IMR-90 (cell line): ENCODE measurements at regions not wholly inside any gene's neighbourhood (a gene's known extent, or its start where the extent isn't known, plus 50 kb on each side); places are given as distances from the start of the nearest gene placed in this dataset.

Experiments used
- ATAC-seq: fragments of 200-7000 bp; cut with Tn5 transposase; 2 replicates; pipeline ENCODE4 v1.9.1; 2020; ENCODE audit warnings: low read depth, mild to moderate bottlenecking, moderate library complexity
- BruUV-seq: library from RNA; stranded (reverse); fragments of 400-500 nt; replicated peaks from 2 replicates; lab custom pipeline; 2021; lab: Mats Ljungman, UMichigan
- CTCF ChIA-PET: fragments of 300-600 bp; formaldehyde crosslinking; extraction: SDS; loops from one replicate; lab custom pipeline; 2021; ENCODE audit warnings: antibody characterized with exemption; lab: Yijun Ruan, JAX
- POLR2A ChIA-PET: fragments of 300-600 bp; sonication (Branson Sonifier 250); formaldehyde crosslinking; loops from one replicate; lab custom pipeline; 2022; ENCODE audit warnings: antibody characterized with exemption; ENCODE audit not compliant: unreplicated experiment; lab: Charles Lee
- DNase-seq: peaks from one replicate; pipeline ENCODE4 v3.0.0; 2013
- H2AFZ ChIP-seq: replicated peaks from 2 replicates; pipeline ENCODE3; 2013; ENCODE audit warnings: low read length, mild to moderate bottlenecking; ENCODE audit not compliant: poor library complexity
- H2AK5ac ChIP-seq: 2 replicates; pipeline ENCODE4 v1.6.1; 2013; ENCODE audit warnings: low read depth, low read length, inconsistent platforms
- H2AK9ac ChIP-seq: replicated peaks from 2 replicates; pipeline ENCODE3; 2013; ENCODE audit warnings: mild to moderate bottlenecking, low read depth, low read length, moderate library complexity; ENCODE audit not compliant: poor library complexity
- H2BK120ac ChIP-seq: 2 replicates; pipeline ENCODE4 v1.6.1; 2013; ENCODE audit warnings: low read depth, low read length, inconsistent platforms
- H2BK15ac ChIP-seq: 3 replicates; pipeline ENCODE4 v1.6.1; 2013; ENCODE audit warnings: low read depth, low read length, inconsistent platforms
- H2BK20ac ChIP-seq: 2 replicates; pipeline ENCODE4 v1.6.1; 2013; ENCODE audit warnings: low read depth, mild to moderate bottlenecking, inconsistent platforms, low read length, moderate library complexity
- H2BK5ac ChIP-seq: 2 replicates; pipeline ENCODE4 v1.6.1; 2013; ENCODE audit warnings: mild to moderate bottlenecking, low read depth, low read length, inconsistent platforms; ENCODE audit not compliant: poor library complexity, severe bottlenecking
- H3K14ac ChIP-seq: replicated peaks from 2 replicates; pipeline ENCODE4 v1.6.1; 2013; ENCODE audit warnings: low read depth, low read length, inconsistent platforms
- H3K18ac ChIP-seq: 2 replicates; pipeline ENCODE4 v1.6.1; 2013; ENCODE audit warnings: low read depth, low read length, control low read depth
- H3K23ac ChIP-seq: 2 replicates; pipeline ENCODE4 v1.6.1; 2013; ENCODE audit warnings: low read depth, low read length, inconsistent platforms
- H3K27ac ChIP-seq: 2 replicates; pipeline ENCODE4 v1.5.1; 2013; ENCODE audit warnings: mild to moderate bottlenecking, control low read depth, low read length; ENCODE audit not compliant: insufficient read depth
- H3K27me3 ChIP-seq: 2 replicates; pipeline ENCODE4 v1.6.1; 2013; ENCODE audit warnings: low read length; ENCODE audit not compliant: control insufficient read depth, insufficient read depth
- H3K36me3 ChIP-seq: 2 replicates; pipeline ENCODE4 v1.6.1; 2013; ENCODE audit warnings: low read length, mixed read lengths; ENCODE audit not compliant: control insufficient read depth, insufficient read depth
- H3K4ac ChIP-seq: 2 replicates; pipeline ENCODE4 v1.6.1; 2013; ENCODE audit warnings: low read depth, low read length, inconsistent platforms
- H3K4me1 ChIP-seq: 2 replicates; pipeline ENCODE4 v1.6.1; 2013; ENCODE audit warnings: low read length, mixed read lengths; ENCODE audit not compliant: control insufficient read depth, insufficient read depth
- H3K4me2 ChIP-seq: 2 replicates; pipeline ENCODE4 v1.6.1; 2013; ENCODE audit warnings: low read depth, mild to moderate bottlenecking, control low read depth, low read length, moderate library complexity
- H3K4me3 ChIP-seq: 2 replicates; pipeline ENCODE4 v1.5.1; 2013; ENCODE audit warnings: low read depth, mild to moderate bottlenecking, control low read depth, low read length, moderate library complexity; ENCODE audit not compliant: insufficient read depth
- H3K56ac ChIP-seq: 2 replicates; pipeline ENCODE4 v1.6.1; 2013; ENCODE audit warnings: low read length, inconsistent platforms; ENCODE audit not compliant: insufficient read depth; ENCODE audit errors: extremely low read depth
- H3K79me1 ChIP-seq, 2 experiments: 2 replicates each; pipeline ENCODE4 v1.6.1; 2013; ENCODE audit warnings: low read length in 2 of 2, inconsistent platforms in 1 of 2, low read depth in 1 of 2
- H3K9ac ChIP-seq: 2 replicates; pipeline ENCODE4 v1.6.1; 2013; ENCODE audit warnings: low read depth, low read length, control low read depth
- H3K9me1 ChIP-seq: 2 replicates; pipeline ENCODE4 v1.6.1; 2013; ENCODE audit warnings: low read length, inconsistent platforms; ENCODE audit not compliant: insufficient read depth
- H3K9me3 ChIP-seq: 2 replicates; pipeline ENCODE4 v1.6.1; 2013; ENCODE audit warnings: low read length; ENCODE audit not compliant: control insufficient read depth, insufficient read depth
- H4K20me1 ChIP-seq: 2 replicates; pipeline ENCODE4 v1.6.1; 2013; ENCODE audit warnings: low read length, inconsistent platforms; ENCODE audit not compliant: insufficient read depth
- H4K5ac ChIP-seq: 2 replicates; pipeline ENCODE4 v1.6.1; 2013; ENCODE audit warnings: mild to moderate bottlenecking, low read depth, low read length, control low read depth
- H4K8ac ChIP-seq, 2 experiments: 2 replicates each; pipeline ENCODE4 v1.6.1; 2013; ENCODE audit warnings: low read depth in 2 of 2, low read length in 2 of 2, control low read depth in 1 of 2, inconsistent platforms in 1 of 2
- H4K91ac ChIP-seq: 2 replicates; pipeline ENCODE4 v1.6.1; 2013; ENCODE audit warnings: low read depth, low read length, inconsistent platforms; ENCODE audit not compliant: insufficient read depth
- BHLHE40 ChIP-seq: fragments of 150-350 bp; IDR thresholded peaks from 2 replicates; pipeline ENCODE4 v1.6.1; 2016; ENCODE audit warnings: mild to moderate bottlenecking, low read depth, low read length
- CEBPB ChIP-seq: IDR thresholded peaks from 2 replicates; pipeline ENCODE4 v1.6.1; 2012; ENCODE audit warnings: low read depth, low read length, improper control_type of control experiment
- CHD1 ChIP-seq: IDR thresholded peaks from 2 replicates; pipeline ENCODE4 v1.6.1; 2012; ENCODE audit warnings: low read depth, low read length, improper control_type of control experiment
- ELK1 ChIP-seq: fragments of 150-350 bp; IDR thresholded peaks from 2 replicates; pipeline ENCODE4 v1.6.1; 2016; ENCODE audit warnings: low read depth, mild to moderate bottlenecking, low read length, moderate library complexity, borderline replicate concordance
- FOS ChIP-seq: fragments of 150-350 bp; IDR thresholded peaks from 2 replicates; pipeline ENCODE4 v1.6.1; 2016; ENCODE audit warnings: low read depth, low read length
- MAFK ChIP-seq: IDR thresholded peaks from 2 replicates; pipeline ENCODE4 v1.6.1; 2012; ENCODE audit warnings: low read depth, low read length, improper control_type of control experiment
- MAZ ChIP-seq: IDR thresholded peaks from 2 replicates; pipeline ENCODE4 v1.6.1; 2012; ENCODE audit warnings: low read depth, mild to moderate bottlenecking, low read length, improper control_type of control experiment, moderate library complexity, borderline replicate concordance
- MXI1 ChIP-seq: IDR thresholded peaks from 2 replicates; pipeline ENCODE4 v1.6.1; 2012; ENCODE audit warnings: low read depth, mild to moderate bottlenecking, low read length, moderate library complexity, borderline replicate concordance
- NFE2L2 ChIP-seq: fragments of 150-350 bp; IDR thresholded peaks from 2 replicates; pipeline ENCODE4 v1.6.1; 2016; ENCODE audit warnings: low read depth, mild to moderate bottlenecking, low read length
- POLR2A ChIP-seq: IDR thresholded peaks from 2 replicates; pipeline ENCODE4 v1.6.1; 2012; ENCODE audit warnings: mild to moderate bottlenecking, low read depth, low read length
- RAD21 ChIP-seq: IDR thresholded peaks from 2 replicates; pipeline ENCODE4 v1.6.1; 2012; ENCODE audit warnings: low read length, improper control_type of control experiment
- RCOR1 ChIP-seq: IDR thresholded peaks from 2 replicates; pipeline ENCODE4 v1.6.1; 2012; ENCODE audit warnings: mild to moderate bottlenecking, low read length, improper control_type of control experiment; ENCODE audit not compliant: insufficient replicate concordance
- RFX5 ChIP-seq: IDR thresholded peaks from 2 replicates; pipeline ENCODE4 v1.8.0; 2012; ENCODE audit warnings: low read depth, mild to moderate bottlenecking, low read length, moderate library complexity
- SMC3 ChIP-seq: fragments of 150-350 bp; IDR thresholded peaks from 2 replicates; pipeline ENCODE4 v1.6.1; 2016; ENCODE audit warnings: low read depth, mild to moderate bottlenecking, antibody characterized with exemption, low read length, moderate library complexity
- WGBS, 2 experiments: methylation state at CpG; one replicate each; pipeline versions ENCODE4 v1.1.5 to v1.1.7; 2013; ENCODE audit warnings: missing lambda C conversion rate in 2 of 2; ENCODE audit not compliant: insufficient read length in 1 of 2; ENCODE audit errors: extremely low coverage in 2 of 2; 5-methylcytosine and 5-hydroxymethylcytosine counted together
- dilution Hi-C: fragments of 300-500 bp; cut with HindIII; formaldehyde crosslinking; loops from one replicate; pipeline ENCODE4 v1.14.3; 2018; ENCODE audit warnings: low sequenced_read_pairs; ENCODE audit not compliant: unreplicated experiment
- in situ Hi-C: fragments of 300-500 bp; cut with MboI; formaldehyde crosslinking; loops from 3 replicates; pipeline ENCODE4 v1.14.3; 2019; ENCODE audit warnings: low sequenced_read_pairs, inconsistent platforms, mixed read lengths
- intact Hi-C: fragments of 100-400 bp; cut with micrococcal nuclease; formaldehyde crosslinking; loops from 2 replicates; pipeline ENCODE4 v1.10.0; 2022
- TF ChIP-seq, protein P1 (sequence below): fragments of 150-350 bp; IDR thresholded peaks from 2 replicates; pipeline ENCODE4 v1.6.1; 2017; ENCODE audit warnings: mild to moderate bottlenecking, antibody characterized with exemption, low read length, low read depth
- TF ChIP-seq, protein P2 (sequence below): conservative IDR thresholded peaks from 2 replicates; pipeline ENCODE4 v1.5.1; 2012; ENCODE audit warnings: mild to moderate bottlenecking, low read depth, low read length, improper control_type of control experiment

DNA sequence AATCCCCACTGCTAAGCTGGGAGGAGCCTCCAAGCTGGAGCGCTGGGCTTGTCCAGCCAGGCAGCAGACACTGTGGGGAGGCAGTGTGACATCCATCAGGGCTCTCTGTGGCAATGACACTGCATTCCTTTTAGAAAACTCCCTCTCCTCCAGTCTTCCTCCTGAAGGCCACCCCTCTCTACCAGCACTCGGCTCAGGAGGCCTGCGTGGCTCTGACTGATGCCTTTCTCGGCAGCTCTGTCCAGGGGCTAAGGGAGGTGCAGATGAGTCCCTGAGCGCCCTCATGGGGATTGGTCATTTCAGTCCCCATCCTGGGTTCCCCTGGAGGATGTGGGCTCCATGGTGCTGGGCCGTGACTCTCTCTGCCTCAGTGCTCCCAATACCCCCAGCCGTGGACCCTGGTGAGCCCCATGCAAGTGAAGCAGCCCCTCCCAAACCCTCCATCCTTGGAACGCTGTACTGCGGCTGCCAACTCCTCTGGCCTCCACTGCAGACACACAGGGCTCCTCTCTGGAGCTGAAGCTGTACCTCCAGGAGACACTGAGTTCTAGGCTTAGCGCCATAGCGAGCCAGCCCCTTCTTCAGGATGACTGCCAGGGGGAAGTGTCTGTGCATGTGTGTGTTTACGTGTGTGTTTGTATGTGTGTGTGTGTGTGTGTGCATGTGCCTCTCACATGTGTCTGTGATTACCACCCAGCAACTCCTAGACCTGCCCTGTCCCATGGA is 209.6 kb downstream of the ERMARD start:
- H3K9ac ChIP-seq: no peak overlapping the region
- H4K20me1 ChIP-seq: no peaks in the 10 kb centered on the region
- no peak overlapping the region for H3K23ac ChIP-seq
- no peak overlapping the region for H4K91ac ChIP-seq
- H2BK5ac ChIP-seq: no peak overlapping the region
- H2BK20ac ChIP-seq: no peak overlapping the region
- no peak for ATAC-seq
- dilution Hi-C loops: no loop called here
- no peak overlapping the region for H2BK120ac ChIP-seq
- H3K27me3 ChIP-seq: no peaks in the 10 kb centered on the region
- no peak overlapping the region for H3K56ac ChIP-seq
- H3K18ac ChIP-seq: no peak overlapping the region
- no peak overlapping the region for H3K4me3 ChIP-seq
- no peak overlapping the region for H2AK5ac ChIP-seq
- in situ Hi-C loops: no loop called here
- no peak for TF ChIP-seq NFE2L2
- no peak for TF ChIP-seq POLR2A
- no peak for TF ChIP-seq BHLHE40
- no peak for TF ChIP-seq RFX5
- TF ChIP-seq MAZ: no peak
- no peak for TF ChIP-seq CHD1
- TF ChIP-seq MAFK: no peak
- no peak for TF ChIP-seq MXI1
- TF ChIP-seq, protein P1, sequence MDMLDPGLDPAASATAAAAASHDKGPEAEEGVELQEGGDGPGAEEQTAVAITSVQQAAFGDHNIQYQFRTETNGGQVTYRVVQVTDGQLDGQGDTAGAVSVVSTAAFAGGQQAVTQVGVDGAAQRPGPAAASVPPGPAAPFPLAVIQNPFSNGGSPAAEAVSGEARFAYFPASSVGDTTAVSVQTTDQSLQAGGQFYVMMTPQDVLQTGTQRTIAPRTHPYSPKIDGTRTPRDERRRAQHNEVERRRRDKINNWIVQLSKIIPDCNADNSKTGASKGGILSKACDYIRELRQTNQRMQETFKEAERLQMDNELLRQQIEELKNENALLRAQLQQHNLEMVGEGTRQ: no peak
- no peak for TF ChIP-seq RAD21
- no peak for TF ChIP-seq CEBPB
- TF ChIP-seq FOS: no peak
- TF ChIP-seq SMC3: no peak
- TF ChIP-seq RCOR1: no peak
- TF ChIP-seq, protein P2, sequence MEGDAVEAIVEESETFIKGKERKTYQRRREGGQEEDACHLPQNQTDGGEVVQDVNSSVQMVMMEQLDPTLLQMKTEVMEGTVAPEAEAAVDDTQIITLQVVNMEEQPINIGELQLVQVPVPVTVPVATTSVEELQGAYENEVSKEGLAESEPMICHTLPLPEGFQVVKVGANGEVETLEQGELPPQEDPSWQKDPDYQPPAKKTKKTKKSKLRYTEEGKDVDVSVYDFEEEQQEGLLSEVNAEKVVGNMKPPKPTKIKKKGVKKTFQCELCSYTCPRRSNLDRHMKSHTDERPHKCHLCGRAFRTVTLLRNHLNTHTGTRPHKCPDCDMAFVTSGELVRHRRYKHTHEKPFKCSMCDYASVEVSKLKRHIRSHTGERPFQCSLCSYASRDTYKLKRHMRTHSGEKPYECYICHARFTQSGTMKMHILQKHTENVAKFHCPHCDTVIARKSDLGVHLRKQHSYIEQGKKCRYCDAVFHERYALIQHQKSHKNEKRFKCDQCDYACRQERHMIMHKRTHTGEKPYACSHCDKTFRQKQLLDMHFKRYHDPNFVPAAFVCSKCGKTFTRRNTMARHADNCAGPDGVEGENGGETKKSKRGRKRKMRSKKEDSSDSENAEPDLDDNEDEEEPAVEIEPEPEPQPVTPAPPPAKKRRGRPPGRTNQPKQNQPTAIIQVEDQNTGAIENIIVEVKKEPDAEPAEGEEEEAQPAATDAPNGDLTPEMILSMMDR: no peak
- no peak for TF ChIP-seq ELK1
- intact Hi-C loops: no loop called here
- WGBS, 2 experiments: no CpG with 5 or more reads among the region's 12 CpGs
- ChIA-PET POLR2A (no interaction called here), CTCF (no interaction called here)
- H2AK9ac ChIP-seq: no peak overlapping the region
- no peak overlapping the region for H3K14ac ChIP-seq
- H3K4ac ChIP-seq: no peak overlapping the region
- H2AFZ ChIP-seq: no peak overlapping the region
- no peaks in the 10 kb centered on the region for H3K36me3 ChIP-seq
- DNase-seq: no peak
- H3K79me1 ChIP-seq: no peaks in the 10 kb centered on the region
- no TSS peak for BruUV-seq
- no peak overlapping the region for H4K5ac ChIP-seq
- no peaks in the 10 kb centered on the region for H3K9me1 ChIP-seq
- no peaks in the 10 kb centered on the region for H3K4me1 ChIP-seq
- no peak overlapping the region for H3K4me2 ChIP-seq
- H4K8ac ChIP-seq: no peak overlapping the region
- peaks cover 50% of the 10 kb centered on the region for H3K9me3 ChIP-seq
- no peak overlapping the region for H2BK15ac ChIP-seq
- H3K27ac ChIP-seq: no peak overlapping the region
